RWPE2 (cell line): ENCODE measurements at regions not wholly inside any gene's neighbourhood (a gene's known extent, or its start where the extent isn't known, plus 50 kb on each side); places are given as distances from the start of the nearest gene placed in this dataset.

Experiments used
- ATAC-seq: fragments of 200-7000 bp; cut with Tn5 transposase; 3 replicates; pipeline ENCODE4 v1.9.1; 2021; ENCODE audit warnings: low read depth
- DNase-seq: peaks from one replicate; pipeline ENCODE4 v3.0.0-alpha.2; 2020; ENCODE audit warnings: low spot score
- H3K27ac ChIP-seq: fragments of 450-650 bp; 2 replicates; pipeline ENCODE4 v1.5.1; 2017; ENCODE audit warnings: mild to moderate bottlenecking; ENCODE audit not compliant: poor library complexity, severe bottlenecking
- H3K27me3 ChIP-seq: fragments of 250-450 bp; sonication (Bioruptor Pico); 2 replicates; pipeline ENCODE4 v1.5.1; 2021; ENCODE audit warnings: mild to moderate bottlenecking, moderate library complexity; ENCODE audit not compliant: insufficient read depth, poor library complexity, severe bottlenecking
- H3K36me3 ChIP-seq: fragments of 250-450 bp; sonication (Bioruptor Pico); 2 replicates; pipeline ENCODE4 v1.5.1; 2020; ENCODE audit warnings: low read depth, mild to moderate bottlenecking, moderate library complexity
- H3K4me1 ChIP-seq: fragments of 250-450 bp; sonication (Bioruptor Pico); 2 replicates; pipeline ENCODE4 v1.5.1; 2021; ENCODE audit warnings: mild to moderate bottlenecking, moderate library complexity; ENCODE audit not compliant: insufficient read depth, poor library complexity, severe bottlenecking
- H3K4me3 ChIP-seq: fragments of 250-450 bp; sonication (Bioruptor Pico); 2 replicates; pipeline ENCODE4 v1.5.1; 2021; ENCODE audit warnings: mild to moderate bottlenecking, moderate library complexity; ENCODE audit not compliant: severe bottlenecking
- H3K9me3 ChIP-seq: fragments of 250-450 bp; sonication (Bioruptor Pico); 2 replicates; pipeline ENCODE4 v1.5.1; 2021; ENCODE audit warnings: mild to moderate bottlenecking, moderate library complexity; ENCODE audit not compliant: severe bottlenecking
- CTCF ChIP-seq: fragments of 450-650 bp; IDR thresholded peaks from one replicate; pipeline ENCODE4 v1.5.1; 2017; ENCODE audit warnings: mild to moderate bottlenecking, moderate library complexity; ENCODE audit not compliant: poor library complexity, severe bottlenecking

- peak overlapping the region; percentile 83 for H3K27ac ChIP-seq
- TF ChIP-seq CTCF = no peak
- no peaks in the 10 kb centered on the region for H3K27me3 ChIP-seq
Observed at GRCh38 chr13:44230736-44231135, 142.9 kb upstream of the SERP2 start.

GRCh38 chr13:44231786-44232516 lies 141.7 kb upstream of the SERP2 start:
- no peak overlapping the region for H3K4me3 ChIP-seq
- ATAC-seq (peak; percentile 96), DNase-seq (peak; percentile 95)
- TF ChIP-seq CTCF = peak; percentile 15
- no peaks in the 10 kb centered on the region for H3K27me3 ChIP-seq
- H3K27ac ChIP-seq = peak overlapping the region; percentile 83
- H3K9me3 ChIP-seq = no peaks in the 10 kb centered on the region
- H3K36me3 ChIP-seq = no peaks in the 10 kb centered on the region
- H3K4me1 ChIP-seq = peaks cover 20% of the 10 kb centered on the region

More at GRCh38 chr13:44230736-44231135, 142.9 kb upstream of the SERP2 start:
- H3K9me3 ChIP-seq = no peaks in the 10 kb centered on the region
- H3K4me3 ChIP-seq = no peak overlapping the region
- ATAC-seq (no peak), DNase-seq (no peak)
- H3K4me1 ChIP-seq = peaks cover 20% of the 10 kb centered on the region
- no peaks in the 10 kb centered on the region for H3K36me3 ChIP-seq

- peak overlapping the region; percentile 83 for H3K27ac ChIP-seq
- no peaks in the 10 kb centered on the region for H3K9me3 ChIP-seq
- H3K4me1 ChIP-seq = peaks cover 28% of the 10 kb centered on the region
- no peak overlapping the region for H3K4me3 ChIP-seq
- ATAC-seq (no peak), DNase-seq (no peak)
- no peak for TF ChIP-seq CTCF
- no peaks in the 10 kb centered on the region for H3K36me3 ChIP-seq
- no peaks in the 10 kb centered on the region for H3K27me3 ChIP-seq
Observed at GRCh38 chr13:44232774-44233173, 140.8 kb upstream of the SERP2 start.

- H3K4me3 ChIP-seq = no peak overlapping the region
- H3K27me3 ChIP-seq = no peaks in the 10 kb centered on the region
- H3K27ac ChIP-seq = no peak overlapping the region
- no peaks in the 10 kb centered on the region for H3K36me3 ChIP-seq
- H3K9me3 ChIP-seq = no peaks in the 10 kb centered on the region
- H3K4me1 ChIP-seq = peaks cover 36% of the 10 kb centered on the region
- ATAC-seq = no peak
- no peak for DNase-seq
- TF ChIP-seq CTCF = no peak
Observed at GRCh38 chr13:44234566-44234965, 139.1 kb upstream of the SERP2 start.

GRCh38 chr13:44236370-44236769 lies 137.3 kb upstream of the SERP2 start:
- no peaks in the 10 kb centered on the region for H3K36me3 ChIP-seq
- no peak for TF ChIP-seq CTCF
- H3K4me1 ChIP-seq = peaks cover 30% of the 10 kb centered on the region
- no peak overlapping the region for H3K4me3 ChIP-seq
- DNase-seq = no peak
- no peaks in the 10 kb centered on the region for H3K27me3 ChIP-seq
- no peak for ATAC-seq
- no peak overlapping the region for H3K27ac ChIP-seq
- no peaks in the 10 kb centered on the region for H3K9me3 ChIP-seq
